SK-MEL-5 (cell line): ENCODE measurements at regions not wholly inside any gene's neighbourhood (a gene's known extent, or its start where the extent isn't known, plus 50 kb on each side); places are given as distances from the start of the nearest gene placed in this dataset.
"Not testable (repeated sequence)": the region's sequence is repeated elsewhere in the genome, so short reads cannot be mapped to it uniquely, and the experiment has no call there.

Source experiments
- DNase-seq: peaks from one replicate; pipeline ENCODE4 v3.0.0-alpha.2; 2016; ENCODE audit warnings: low read depth, low spot score
- in situ Hi-C: cut with HindIII; loops from 2 replicates; pipeline ENCODE4 v1.10.0; 2016; ENCODE audit warnings: low sequenced_read_pairs, high pct_unique_total_duplicates, low pct_unique_long_range_greater_than_20kb

- in situ Hi-C loops: no loop called here
Measured at GRCh38 chr2:122755281-122755780, 999.9 kb downstream of the TSN start.

DNA sequence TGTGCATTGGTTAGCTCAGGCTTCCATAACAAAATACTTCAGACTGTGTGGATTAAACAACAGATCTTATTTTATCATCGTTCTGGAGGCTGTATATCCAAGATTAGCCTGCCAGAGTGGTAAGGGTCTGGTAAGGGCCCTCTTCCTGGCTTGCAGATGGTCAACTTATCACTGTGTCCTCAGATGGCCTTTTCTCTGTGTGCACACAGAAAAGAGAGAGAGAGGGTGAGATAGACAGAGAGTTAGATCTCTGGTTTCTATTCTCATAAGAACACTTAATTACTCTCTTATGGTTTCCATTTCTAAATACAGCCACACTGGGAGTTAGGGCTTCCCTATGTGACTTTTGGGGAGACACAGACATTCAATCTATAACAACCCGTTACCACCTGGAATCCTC is 1003.5 kb downstream of the TSN start:
- in situ Hi-C loops: no loop called here
- no peak for DNase-seq

More at GRCh38 chr2:122755281-122755780, 999.9 kb downstream of the TSN start:
- DNase-seq: no peak

- in situ Hi-C loops: no loop called here
- no peak for DNase-seq
Measured at GRCh38 chr2:122764014-122764413, 1008.6 kb downstream of the TSN start.

DNA sequence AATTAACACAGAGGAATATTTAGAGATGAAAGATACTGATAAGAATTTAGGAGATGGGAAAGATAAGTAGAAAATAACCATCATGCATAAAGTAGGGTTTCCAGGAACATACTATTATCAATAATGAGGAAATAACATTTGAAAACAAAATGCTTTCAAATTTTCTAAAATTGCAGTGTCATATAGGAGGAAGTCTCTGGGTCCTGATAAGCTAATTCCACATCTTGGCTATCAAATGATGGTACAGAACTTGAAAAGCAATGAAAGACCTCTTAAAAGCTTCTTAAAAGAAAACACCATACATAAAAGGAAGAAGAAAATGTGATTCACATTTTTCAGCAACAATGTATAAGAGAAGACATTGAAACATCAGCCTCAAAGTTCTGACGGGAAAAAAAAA is 1024.8 kb downstream of the TSN start:
- no peak for DNase-seq
- in situ Hi-C loops: no loop called here

GRCh38 chr2:122794100-122794499 is 1038.6 kb downstream of the TSN start:
- in situ Hi-C loops: no loop called here
- DNase-seq: no peak

- in situ Hi-C loops: no loop called here
- DNase-seq: peak; percentile 40
Measured at GRCh38 chr2:122795763-122796162, 1040.3 kb downstream of the TSN start.

- in situ Hi-C loops: no loop called here
Measured at GRCh38 chr2:122799391-122799790, 1043.9 kb downstream of the TSN start.

DNA sequence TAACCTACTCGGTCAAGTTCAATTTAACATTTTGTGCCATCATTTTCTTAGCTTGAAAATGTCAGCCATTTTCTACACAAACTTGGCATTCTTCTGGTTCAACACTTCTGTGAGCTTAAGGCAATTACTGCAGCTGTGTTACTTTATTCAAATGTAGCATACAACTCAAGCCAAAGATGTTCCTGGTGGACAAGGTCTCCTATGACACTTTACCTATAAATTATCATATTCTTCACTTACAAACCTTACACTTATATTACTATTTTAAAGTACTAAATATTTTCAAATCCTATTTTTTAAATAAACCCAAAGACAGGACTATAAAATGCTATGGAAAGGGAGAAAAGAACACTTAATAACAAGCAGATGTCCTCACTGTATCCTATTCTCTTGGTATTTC is 1045.3 kb downstream of the TSN start:
- DNase-seq: no peak
- in situ Hi-C loops: no loop called here

More at GRCh38 chr2:122799391-122799790, 1043.9 kb downstream of the TSN start:
- DNase-seq: no peak

- DNase-seq: no peak
- in situ Hi-C loops: no loop called here
Measured at GRCh38 chr2:122804494-122804893, 1049.0 kb downstream of the TSN start.

- no peak for DNase-seq
- in situ Hi-C loops: no loop called here
Measured at GRCh38 chr2:122805346-122805745, 1049.9 kb downstream of the TSN start.

GRCh38 chr2:122808286-122808969 is 1053.0 kb downstream of the TSN start:
- no peak for DNase-seq
- in situ Hi-C loops: no loop called here

DNA sequence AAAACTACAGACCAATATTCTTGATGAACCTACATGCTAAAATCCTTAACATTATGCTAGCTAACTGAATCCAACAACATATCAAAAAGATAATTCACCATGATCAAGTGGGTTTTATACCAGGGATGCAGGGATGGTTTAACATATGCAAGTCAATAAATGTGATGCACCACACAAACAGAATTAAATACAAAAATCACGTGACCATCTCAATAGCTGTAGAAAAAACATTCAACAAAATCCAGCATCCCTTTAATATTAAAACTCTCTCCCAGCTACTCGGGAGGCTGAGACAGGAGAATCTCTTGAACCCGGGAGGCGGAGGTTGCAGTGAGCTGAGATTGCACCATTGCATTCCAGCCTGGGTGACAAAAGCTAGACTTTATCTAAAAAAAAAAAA is 1056.8 kb downstream of the TSN start:
- in situ Hi-C loops, DNase-seq: not testable (repeated sequence)

- in situ Hi-C loops: no loop called here
- DNase-seq: no peak
Measured at GRCh38 chr2:122815120-122815519, 1059.7 kb downstream of the TSN start.

DNA sequence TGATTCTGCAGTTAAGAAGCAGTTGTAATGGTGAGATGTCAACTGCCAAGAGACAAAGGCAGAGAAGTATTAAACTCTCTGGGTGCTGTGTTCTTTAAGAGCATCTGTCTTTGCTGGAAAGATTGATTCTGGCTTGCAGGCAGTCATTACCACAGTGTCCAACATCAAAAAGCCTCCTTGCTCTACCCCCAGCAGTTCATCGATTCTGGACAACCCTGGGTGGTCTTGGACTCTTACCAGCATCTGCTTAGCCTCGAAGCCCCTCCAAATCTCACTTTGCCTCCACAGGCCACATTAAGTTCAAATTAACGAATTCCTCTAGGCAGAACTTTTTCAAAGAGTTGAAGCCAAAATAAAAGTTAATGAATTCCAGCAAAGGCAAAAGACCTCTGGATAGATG is 1061.4 kb downstream of the TSN start:
- no peak for DNase-seq
- in situ Hi-C loops: no loop called here

DNA sequence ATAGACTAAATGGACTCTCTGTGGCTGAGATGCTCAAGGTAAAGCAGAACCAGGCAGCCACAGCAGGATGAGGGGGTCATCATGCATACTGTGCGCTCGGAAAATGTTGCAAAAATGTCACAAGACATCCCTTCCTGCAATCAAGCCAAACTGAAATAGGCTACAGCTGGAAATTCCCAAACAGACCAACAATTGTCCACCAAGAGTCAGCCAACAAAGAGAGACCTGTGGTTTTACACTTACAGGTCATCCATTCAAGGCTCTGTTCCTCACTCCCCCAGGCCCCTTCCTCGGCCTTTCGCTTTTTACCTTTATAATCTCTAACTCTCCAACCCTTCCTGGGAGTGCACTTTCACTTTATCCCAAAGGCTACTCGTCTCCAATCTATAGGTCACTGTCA is 1066.9 kb downstream of the TSN start:
- DNase-seq: peak; percentile 95
- in situ Hi-C loops: no loop called here

DNA sequence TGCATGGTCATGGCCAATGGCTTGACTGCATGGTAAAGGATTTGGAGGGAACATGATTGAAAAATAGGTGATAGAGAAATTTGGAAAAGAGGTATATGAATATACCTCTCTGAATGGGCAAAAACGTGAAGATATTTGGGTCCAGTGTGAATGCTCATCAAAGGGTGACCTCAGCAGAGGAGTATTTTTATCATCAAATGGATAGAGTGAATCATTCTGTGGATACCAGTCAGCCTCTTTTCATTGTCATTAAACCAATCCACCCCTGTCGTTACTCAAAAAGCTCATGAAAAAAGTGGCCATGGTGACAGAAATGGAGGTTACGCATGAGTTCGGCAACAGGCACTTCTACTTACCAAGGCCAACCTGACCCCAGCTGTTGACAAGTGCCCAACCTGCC is 1074.7 kb downstream of the TSN start:
- in situ Hi-C loops: no loop called here
- DNase-seq: no peak

DNA sequence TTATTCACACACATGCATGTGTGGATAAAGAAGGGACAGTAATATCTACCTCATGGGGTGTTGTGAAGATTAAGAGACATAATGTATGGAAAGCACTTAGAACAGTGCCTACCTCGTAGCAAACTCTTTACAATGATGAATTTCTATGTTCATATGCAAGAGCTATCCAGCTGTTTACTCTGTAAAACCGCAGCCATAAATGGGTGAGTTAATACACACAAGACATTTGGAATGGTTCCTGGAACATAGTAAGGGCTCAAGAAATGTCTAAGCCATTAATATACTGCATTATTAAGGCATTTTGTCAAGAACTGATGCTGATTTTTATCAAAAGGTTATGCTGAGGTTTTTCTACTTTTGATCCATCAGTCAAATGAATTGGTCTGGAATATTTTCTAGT is 1076.2 kb downstream of the TSN start:
- DNase-seq: no peak
- in situ Hi-C loops: no loop called here

- in situ Hi-C loops: no loop called here
- DNase-seq: no peak
Measured at GRCh38 chr2:122843503-122843902, 1088.1 kb downstream of the TSN start.

GRCh38 chr2:122851161-122851560 is 1095.7 kb downstream of the TSN start:
- in situ Hi-C loops: no loop called here
- no peak for DNase-seq
